ENCODE measurements at regions not wholly inside any gene's neighbourhood (a gene's known extent, or its start where the extent isn't known, plus 50 kb on each side); places are given as distances from the start of the nearest gene placed in this dataset.
A peak's percentile ranks its signal among the peaks of the same experiment; 100 is the strongest.

- no peak for DNase-seq
These were observed 70.2 kb upstream of the GATA5 start for GRCh38 chr20:62545901-62546525.

GRCh38 chr20:62546606-62547005 is 70.8 kb upstream of the GATA5 start:
- no peak for DNase-seq

GRCh38 chr20:62547364-62547763 is 71.6 kb upstream of the GATA5 start:
- no peak for DNase-seq

GRCh38 chr20:62548471-62548870 is 72.7 kb upstream of the GATA5 start:
- no peak for DNase-seq

GRCh38 chr20:62549029-62549428 is 73.2 kb upstream of the GATA5 start:
- DNase-seq = no peak

GRCh38 chr20:62549499-62550086 is 73.8 kb upstream of the GATA5 start:
- DNase-seq = no peak

- no peak for DNase-seq
These were observed 74.4 kb upstream of the GATA5 start for GRCh38 chr20:62550087-62550632.

- DNase-seq = no peak
These were observed 75.9 kb upstream of the GATA5 start for GRCh38 chr20:62551407-62552323.

- DNase-seq = no peak
These were observed 76.8 kb upstream of the GATA5 start for GRCh38 chr20:62552613-62553012.

GRCh38 chr20:62553136-62553837 is 77.5 kb upstream of the GATA5 start:
- no peak for DNase-seq

- no peak for DNase-seq
These were observed 78.0 kb upstream of the GATA5 start for GRCh38 chr20:62553838-62554161.

- no peak for DNase-seq
These were observed 78.6 kb upstream of the GATA5 start for GRCh38 chr20:62554214-62554897.

- no peak for DNase-seq
These were observed 79.3 kb upstream of the GATA5 start for GRCh38 chr20:62554898-62555641.

GRCh38 chr20:62555642-62556420 is 80.0 kb upstream of the GATA5 start:
- DNase-seq = no peak

GRCh38 chr20:62557462-62557861 is 81.7 kb upstream of the GATA5 start:
- no peak for DNase-seq

- no peak for DNase-seq
These were observed 82.2 kb upstream of the GATA5 start for GRCh38 chr20:62557999-62558408.

- DNase-seq = no peak
These were observed 83.0 kb upstream of the GATA5 start for GRCh38 chr20:62558779-62559178.

- DNase-seq = no peak
These were observed 82.1 kb upstream of the SLCO4A1 start for GRCh38 chr20:62560162-62560561.

- DNase-seq = peak; percentile 44
These were observed 81.1 kb upstream of the SLCO4A1 start for GRCh38 chr20:62561182-62561581.

GRCh38 chr20:62561948-62562347 is 80.4 kb upstream of the SLCO4A1 start:
- DNase-seq = no peak

- DNase-seq = no peak
These were observed 79.5 kb upstream of the SLCO4A1 start for GRCh38 chr20:62562831-62563230.

All from COR-L47 (cell line).